Adrenal gland (tissue), 5 donors: ENCODE measurements at regions not wholly inside any gene's neighbourhood (a gene's known extent, or its start where the extent isn't known, plus 50 kb on each side); places are given as distances from the start of the nearest gene placed in this dataset.

Experiments used
- POLR2A ChIP-seq, 2 donors: fragments of 450-650 bp; IDR thresholded peaks; one replicate each; pipeline ENCODE4 v1.6.1; 2017; ENCODE audit warnings: antibody characterized with exemption in 2 of 2, mild to moderate bottlenecking in 2 of 2, moderate library complexity in 1 of 2
- TF ChIP-seq, protein P1 (sequence below), 6 experiments: fragments of 450-650 bp in 4 of 6; fragments of 200-600 bp in 2 of 6; sonication (generic) in 1 of 6; IDR thresholded peaks; 1 replicate in 5 of 6; 2 replicates in 1 of 6; pipeline versions ENCODE4 v1.5.1 to v1.8.0; 2016 to 2021; ENCODE audit warnings: antibody characterized with exemption in 6 of 6, mild to moderate bottlenecking in 2 of 6, moderate library complexity in 1 of 6
- donor health status: DM: no; HTN: no; CAD: no.

DNA sequence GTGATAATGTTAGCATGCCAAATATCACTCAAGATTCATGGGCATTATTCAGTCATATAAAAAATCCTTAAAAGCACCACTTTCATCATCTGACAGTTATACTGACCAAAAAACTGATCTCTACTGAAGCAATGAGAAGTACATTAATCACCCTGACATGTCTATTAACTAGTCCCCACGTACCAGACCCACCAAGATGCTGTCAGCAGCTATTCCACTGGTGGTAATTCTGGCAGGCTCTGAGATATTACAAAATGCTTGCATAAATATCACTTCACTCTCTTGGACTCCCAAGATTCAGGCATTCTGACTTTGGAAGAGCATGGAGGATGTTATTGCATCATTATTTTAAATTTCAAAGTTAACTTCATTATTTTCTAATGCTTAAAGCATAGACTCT, 717.0 kb downstream of the DNAH5 start:
- TF ChIP-seq, protein P1, sequence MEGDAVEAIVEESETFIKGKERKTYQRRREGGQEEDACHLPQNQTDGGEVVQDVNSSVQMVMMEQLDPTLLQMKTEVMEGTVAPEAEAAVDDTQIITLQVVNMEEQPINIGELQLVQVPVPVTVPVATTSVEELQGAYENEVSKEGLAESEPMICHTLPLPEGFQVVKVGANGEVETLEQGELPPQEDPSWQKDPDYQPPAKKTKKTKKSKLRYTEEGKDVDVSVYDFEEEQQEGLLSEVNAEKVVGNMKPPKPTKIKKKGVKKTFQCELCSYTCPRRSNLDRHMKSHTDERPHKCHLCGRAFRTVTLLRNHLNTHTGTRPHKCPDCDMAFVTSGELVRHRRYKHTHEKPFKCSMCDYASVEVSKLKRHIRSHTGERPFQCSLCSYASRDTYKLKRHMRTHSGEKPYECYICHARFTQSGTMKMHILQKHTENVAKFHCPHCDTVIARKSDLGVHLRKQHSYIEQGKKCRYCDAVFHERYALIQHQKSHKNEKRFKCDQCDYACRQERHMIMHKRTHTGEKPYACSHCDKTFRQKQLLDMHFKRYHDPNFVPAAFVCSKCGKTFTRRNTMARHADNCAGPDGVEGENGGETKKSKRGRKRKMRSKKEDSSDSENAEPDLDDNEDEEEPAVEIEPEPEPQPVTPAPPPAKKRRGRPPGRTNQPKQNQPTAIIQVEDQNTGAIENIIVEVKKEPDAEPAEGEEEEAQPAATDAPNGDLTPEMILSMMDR (IDR thresholded peaks at IDR 0.05) = no peak
- TF ChIP-seq POLR2A (IDR thresholded peaks at IDR 0.05) = no peak
